ENCODE measurements at regions not wholly inside any gene's neighbourhood (a gene's known extent, or its start where the extent isn't known, plus 50 kb on each side); places are given as distances from the start of the nearest gene placed in this dataset.

- no peak for TF ChIP-seq CTCF (IDR thresholded peaks at IDR 0.05)
- TF ChIP-seq EZH2 (IDR thresholded peaks at IDR 0.05; ENCODE audit: borderline replicate concordance, insufficient read depth, low read depth, low read length, poor library complexity, severe bottlenecking) = no peak
Observed at GRCh38 chr3:137835096-137835495, 71.0 kb downstream of the SOX14 start.

Data from B cell (primary cell).